ENCODE measurements at regions not wholly inside any gene's neighbourhood (a gene's known extent, or its start where the extent isn't known, plus 50 kb on each side); places are given as distances from the start of the nearest gene placed in this dataset.

DNA sequence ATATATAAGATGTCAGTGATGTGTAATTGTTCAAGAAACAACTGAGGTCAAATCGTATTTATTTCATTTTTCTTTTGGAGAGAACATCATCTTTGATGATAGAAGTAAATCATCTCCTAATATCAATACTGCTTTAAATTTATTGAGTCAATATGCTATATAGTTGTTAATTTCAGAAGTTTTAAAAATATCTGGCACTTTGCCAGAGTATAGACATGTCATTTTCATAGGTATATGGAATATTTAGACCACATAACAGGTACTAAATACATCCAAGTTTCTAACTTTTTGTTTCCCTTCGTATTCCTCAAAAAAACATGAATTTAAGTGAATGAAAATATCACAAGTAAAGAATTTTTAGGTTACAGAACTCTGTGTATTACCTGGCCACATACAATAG, 577.8 kb downstream of the ARL4A start:
- no peak for TF ChIP-seq CTCF (IDR thresholded peaks at IDR 0.05; ENCODE audit: insufficient read depth, low read length)
- TF ChIP-seq POLR2AphosphoS5 (IDR thresholded peaks at IDR 0.05; ENCODE audit: low read depth) = no peak
- TF ChIP-seq GABPA (IDR thresholded peaks at IDR 0.05; ENCODE audit: low read depth) = no peak
- TF ChIP-seq, protein P1, sequence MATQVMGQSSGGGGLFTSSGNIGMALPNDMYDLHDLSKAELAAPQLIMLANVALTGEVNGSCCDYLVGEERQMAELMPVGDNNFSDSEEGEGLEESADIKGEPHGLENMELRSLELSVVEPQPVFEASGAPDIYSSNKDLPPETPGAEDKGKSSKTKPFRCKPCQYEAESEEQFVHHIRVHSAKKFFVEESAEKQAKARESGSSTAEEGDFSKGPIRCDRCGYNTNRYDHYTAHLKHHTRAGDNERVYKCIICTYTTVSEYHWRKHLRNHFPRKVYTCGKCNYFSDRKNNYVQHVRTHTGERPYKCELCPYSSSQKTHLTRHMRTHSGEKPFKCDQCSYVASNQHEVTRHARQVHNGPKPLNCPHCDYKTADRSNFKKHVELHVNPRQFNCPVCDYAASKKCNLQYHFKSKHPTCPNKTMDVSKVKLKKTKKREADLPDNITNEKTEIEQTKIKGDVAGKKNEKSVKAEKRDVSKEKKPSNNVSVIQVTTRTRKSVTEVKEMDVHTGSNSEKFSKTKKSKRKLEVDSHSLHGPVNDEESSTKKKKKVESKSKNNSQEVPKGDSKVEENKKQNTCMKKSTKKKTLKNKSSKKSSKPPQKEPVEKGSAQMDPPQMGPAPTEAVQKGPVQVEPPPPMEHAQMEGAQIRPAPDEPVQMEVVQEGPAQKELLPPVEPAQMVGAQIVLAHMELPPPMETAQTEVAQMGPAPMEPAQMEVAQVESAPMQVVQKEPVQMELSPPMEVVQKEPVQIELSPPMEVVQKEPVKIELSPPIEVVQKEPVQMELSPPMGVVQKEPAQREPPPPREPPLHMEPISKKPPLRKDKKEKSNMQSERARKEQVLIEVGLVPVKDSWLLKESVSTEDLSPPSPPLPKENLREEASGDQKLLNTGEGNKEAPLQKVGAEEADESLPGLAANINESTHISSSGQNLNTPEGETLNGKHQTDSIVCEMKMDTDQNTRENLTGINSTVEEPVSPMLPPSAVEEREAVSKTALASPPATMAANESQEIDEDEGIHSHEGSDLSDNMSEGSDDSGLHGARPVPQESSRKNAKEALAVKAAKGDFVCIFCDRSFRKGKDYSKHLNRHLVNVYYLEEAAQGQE (IDR thresholded peaks at IDR 0.05; ENCODE audit: insufficient replicate concordance, low read depth) = no peak
